ENCODE measurements at regions not wholly inside any gene's neighbourhood (a gene's known extent, or its start where the extent isn't known, plus 50 kb on each side); places are given as distances from the start of the nearest gene placed in this dataset.

GRCh38 chr2:220704810-220705209 is 867.3 kb downstream of the EPHA4 start:
- TF ChIP-seq, protein P1, sequence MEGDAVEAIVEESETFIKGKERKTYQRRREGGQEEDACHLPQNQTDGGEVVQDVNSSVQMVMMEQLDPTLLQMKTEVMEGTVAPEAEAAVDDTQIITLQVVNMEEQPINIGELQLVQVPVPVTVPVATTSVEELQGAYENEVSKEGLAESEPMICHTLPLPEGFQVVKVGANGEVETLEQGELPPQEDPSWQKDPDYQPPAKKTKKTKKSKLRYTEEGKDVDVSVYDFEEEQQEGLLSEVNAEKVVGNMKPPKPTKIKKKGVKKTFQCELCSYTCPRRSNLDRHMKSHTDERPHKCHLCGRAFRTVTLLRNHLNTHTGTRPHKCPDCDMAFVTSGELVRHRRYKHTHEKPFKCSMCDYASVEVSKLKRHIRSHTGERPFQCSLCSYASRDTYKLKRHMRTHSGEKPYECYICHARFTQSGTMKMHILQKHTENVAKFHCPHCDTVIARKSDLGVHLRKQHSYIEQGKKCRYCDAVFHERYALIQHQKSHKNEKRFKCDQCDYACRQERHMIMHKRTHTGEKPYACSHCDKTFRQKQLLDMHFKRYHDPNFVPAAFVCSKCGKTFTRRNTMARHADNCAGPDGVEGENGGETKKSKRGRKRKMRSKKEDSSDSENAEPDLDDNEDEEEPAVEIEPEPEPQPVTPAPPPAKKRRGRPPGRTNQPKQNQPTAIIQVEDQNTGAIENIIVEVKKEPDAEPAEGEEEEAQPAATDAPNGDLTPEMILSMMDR (IDR thresholded peaks at IDR 0.05; ENCODE audit: insufficient read depth, low read depth, low read length): no peak
- TF ChIP-seq EZH2 (IDR thresholded peaks at IDR 0.05; ENCODE audit: insufficient read depth, low read length): no peak
